ENCODE measurements at regions not wholly inside any gene's neighbourhood (a gene's known extent, or its start where the extent isn't known, plus 50 kb on each side); places are given as distances from the start of the nearest gene placed in this dataset.

- ChIA-PET POLR2A (no interaction called here), CTCF (no interaction called here)
- ATAC-seq, result no peak
- DNase-seq, result no peak
- H3K27ac Mint-ChIP-seq, result no peak overlapping the region
- no peak overlapping the region for H3K4me3 Mint-ChIP-seq
- TF ChIP-seq CTCF (IDR thresholded peaks at IDR 0.05), result no peak
- no peaks in the 10 kb centered on the region for H3K9me3 Mint-ChIP-seq
- intact Hi-C loops (cut with micrococcal nuclease), result no loop called here
- H3K36me3 Mint-ChIP-seq (ENCODE audit: low read depth), result no peaks in the 10 kb centered on the region
- no peaks in the 10 kb centered on the region for H3K4me1 Mint-ChIP-seq (ENCODE audit: low read depth)
- H3K27me3 Mint-ChIP-seq, result peaks cover 1% of the 10 kb centered on the region
These were observed 257.6 kb upstream of the PHYHIPL start for GRCh38 chr10:58918887-58919286.

- H3K4me3 Mint-ChIP-seq, result no peak overlapping the region
- ATAC-seq (no peak), DNase-seq (no peak)
- H3K4me1 Mint-ChIP-seq (ENCODE audit: low read depth), result no peaks in the 10 kb centered on the region
- H3K27me3 Mint-ChIP-seq, result no peaks in the 10 kb centered on the region
- no peak overlapping the region for H3K27ac Mint-ChIP-seq
- intact Hi-C loops (cut with micrococcal nuclease), result no loop called here
- TF ChIP-seq CTCF (IDR thresholded peaks at IDR 0.05), result no peak
- POLR2A ChIA-PET, result no interaction called here
- H3K9me3 Mint-ChIP-seq, result no peaks in the 10 kb centered on the region
- no peaks in the 10 kb centered on the region for H3K36me3 Mint-ChIP-seq (ENCODE audit: low read depth)
- CTCF ChIA-PET, result no interaction called here
These were observed 256.4 kb upstream of the PHYHIPL start for GRCh38 chr10:58919927-58920654.

- H3K27ac Mint-ChIP-seq, result no peak overlapping the region
- CTCF ChIA-PET, result no interaction called here
- no peaks in the 10 kb centered on the region for H3K36me3 Mint-ChIP-seq (ENCODE audit: low read depth)
- TF ChIP-seq CTCF (IDR thresholded peaks at IDR 0.05), result no peak
- no peak for DNase-seq
- no peaks in the 10 kb centered on the region for H3K4me1 Mint-ChIP-seq (ENCODE audit: low read depth)
- ATAC-seq, result no peak
- intact Hi-C loops (cut with micrococcal nuclease), result no loop called here
- H3K27me3 Mint-ChIP-seq, result no peaks in the 10 kb centered on the region
- no peak overlapping the region for H3K4me3 Mint-ChIP-seq
- H3K9me3 Mint-ChIP-seq, result no peaks in the 10 kb centered on the region
- POLR2A ChIA-PET, result no interaction called here
These were observed 255.8 kb upstream of the PHYHIPL start for GRCh38 chr10:58920655-58921003.

GRCh38 chr10:58921421-58921855 lies 255.0 kb upstream of the PHYHIPL start:
- POLR2A ChIA-PET, result no interaction called here
- no peaks in the 10 kb centered on the region for H3K36me3 Mint-ChIP-seq (ENCODE audit: low read depth)
- no peaks in the 10 kb centered on the region for H3K9me3 Mint-ChIP-seq
- no peaks in the 10 kb centered on the region for H3K4me1 Mint-ChIP-seq (ENCODE audit: low read depth)
- no peak overlapping the region for H3K27ac Mint-ChIP-seq
- intact Hi-C loops (cut with micrococcal nuclease), result no loop called here
- CTCF ChIA-PET, result interaction anchor here (0.7 kb wide), 1 partner anchor 76 kb away, joined by 3 read pairs; no protein-coding TSS in a partner anchor
- no peaks in the 10 kb centered on the region for H3K27me3 Mint-ChIP-seq
- ATAC-seq (no peak), DNase-seq (no peak)
- TF ChIP-seq CTCF (IDR thresholded peaks at IDR 0.05), result no peak
- no peak overlapping the region for H3K4me3 Mint-ChIP-seq

GRCh38 chr10:58925381-58925780 lies 251.1 kb upstream of the PHYHIPL start:
- DNase-seq, result no peak
- H3K36me3 Mint-ChIP-seq (ENCODE audit: low read depth), result no peaks in the 10 kb centered on the region
- no peak overlapping the region for H3K27ac Mint-ChIP-seq
- H3K4me3 Mint-ChIP-seq, result no peak overlapping the region
- no peak for TF ChIP-seq CTCF (IDR thresholded peaks at IDR 0.05)
- H3K4me1 Mint-ChIP-seq (ENCODE audit: low read depth), result no peaks in the 10 kb centered on the region
- ChIA-PET CTCF (no interaction called here), POLR2A (no interaction called here)
- intact Hi-C loops (cut with micrococcal nuclease), result no loop called here
- no peaks in the 10 kb centered on the region for H3K27me3 Mint-ChIP-seq
- ATAC-seq, result no peak
- H3K9me3 Mint-ChIP-seq, result peaks cover 2% of the 10 kb centered on the region
